ENCODE measurements at regions not wholly inside any gene's neighbourhood (a gene's known extent, or its start where the extent isn't known, plus 50 kb on each side); places are given as distances from the start of the nearest gene placed in this dataset.

DNA sequence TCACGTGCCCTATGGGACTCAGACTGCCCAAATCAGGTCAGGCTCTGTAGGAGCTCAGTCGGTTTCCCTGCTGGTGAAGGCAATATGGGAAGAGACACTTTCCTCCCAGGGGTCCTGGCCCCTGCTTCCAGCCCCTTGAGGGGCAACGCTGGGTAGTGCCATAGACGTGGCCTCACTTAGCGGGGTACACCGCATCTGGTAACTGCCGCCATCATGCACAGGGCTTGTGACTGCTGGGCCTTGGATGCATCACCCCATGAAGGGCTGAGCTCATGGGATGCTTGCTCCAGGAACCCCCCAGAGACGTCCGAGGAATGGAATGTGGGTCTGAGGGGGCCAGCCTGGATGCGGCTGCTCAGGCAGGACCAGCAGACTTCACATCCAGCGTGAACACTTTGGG lies 127.3 kb upstream of the HDAC4 start:
- H3K4me1 ChIP-seq (ENCODE audit: control insufficient read depth in 4 of 4, insufficient read depth in 4 of 4, low read length in 3 of 4): no peaks in the 10 kb centered on the region
- TF ChIP-seq TAF1 (conservative IDR thresholded peaks at IDR 0.05) (no peak), RAD21 (IDR thresholded peaks at IDR 0.05) (no peak), SP1 (IDR thresholded peaks at IDR 0.05) (no peak), EGR1 (IDR thresholded peaks at IDR 0.05; ENCODE audit: low read depth in 2 of 2) (no peak), JUND (IDR thresholded peaks at IDR 0.05) (no peak), REST (IDR thresholded peaks at IDR 0.05) (no peak), FOXA1 (IDR thresholded peaks at IDR 0.05) (no peak)
- TF ChIP-seq, protein P1, sequence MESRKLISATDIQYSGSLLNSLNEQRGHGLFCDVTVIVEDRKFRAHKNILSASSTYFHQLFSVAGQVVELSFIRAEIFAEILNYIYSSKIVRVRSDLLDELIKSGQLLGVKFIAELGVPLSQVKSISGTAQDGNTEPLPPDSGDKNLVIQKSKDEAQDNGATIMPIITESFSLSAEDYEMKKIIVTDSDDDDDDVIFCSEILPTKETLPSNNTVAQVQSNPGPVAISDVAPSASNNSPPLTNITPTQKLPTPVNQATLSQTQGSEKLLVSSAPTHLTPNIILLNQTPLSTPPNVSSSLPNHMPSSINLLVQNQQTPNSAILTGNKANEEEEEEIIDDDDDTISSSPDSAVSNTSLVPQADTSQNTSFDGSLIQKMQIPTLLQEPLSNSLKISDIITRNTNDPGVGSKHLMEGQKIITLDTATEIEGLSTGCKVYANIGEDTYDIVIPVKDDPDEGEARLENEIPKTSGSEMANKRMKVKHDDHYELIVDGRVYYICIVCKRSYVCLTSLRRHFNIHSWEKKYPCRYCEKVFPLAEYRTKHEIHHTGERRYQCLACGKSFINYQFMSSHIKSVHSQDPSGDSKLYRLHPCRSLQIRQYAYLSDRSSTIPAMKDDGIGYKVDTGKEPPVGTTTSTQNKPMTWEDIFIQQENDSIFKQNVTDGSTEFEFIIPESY (IDR thresholded peaks at IDR 0.05): no peak
- H3K9ac ChIP-seq (ENCODE audit: low read depth in 1 of 2, low read length in 2 of 2): no peak overlapping the region
- no peaks in the 10 kb centered on the region for H3K36me3 ChIP-seq (ENCODE audit: control insufficient read depth in 4 of 4, insufficient read depth in 3 of 4, low read depth in 1 of 4, low read length in 3 of 4)
- H3K9me3 ChIP-seq (ENCODE audit: control insufficient read depth in 4 of 4, low read length in 3 of 4): peaks cover 0 to 9% (median 2%) of the 10 kb centered on the region in 4 donors
- no peak overlapping the region for H3K4me3 ChIP-seq (ENCODE audit: low read depth in 1 of 3, low read length in 3 of 3)
- 88% methylated on average over 11 of the region's 11 CpGs for WGBS
- no peak overlapping the region for H3K27ac ChIP-seq (ENCODE audit: low read depth in 1 of 2, low read length in 2 of 2)
- no peaks in the 10 kb centered on the region for H3K27me3 ChIP-seq (ENCODE audit: control insufficient read depth in 4 of 4, insufficient read depth in 4 of 4, low read length in 3 of 4)
- DNase-seq (ENCODE audit: low spot score): no peak

- H3K4me3 ChIP-seq (ENCODE audit: low read depth in 1 of 3, low read length in 3 of 3): no peak overlapping the region
- no peak for DNase-seq (ENCODE audit: low spot score)
- 89% methylated on average over 25 of the region's 25 CpGs for whole genome bisulfite sequencing
- H3K4me1 ChIP-seq (ENCODE audit: control insufficient read depth in 4 of 4, insufficient read depth in 4 of 4, low read length in 3 of 4): no peaks in the 10 kb centered on the region
- no peaks in the 10 kb centered on the region for H3K36me3 ChIP-seq (ENCODE audit: control insufficient read depth in 4 of 4, insufficient read depth in 3 of 4, low read depth in 1 of 4, low read length in 3 of 4)
- H3K9ac ChIP-seq (ENCODE audit: low read depth in 1 of 2, low read length in 2 of 2): no peak overlapping the region
- H3K9me3 ChIP-seq (ENCODE audit: control insufficient read depth in 4 of 4, low read length in 3 of 4): peaks cover 0 to 9% (median 2%) of the 10 kb centered on the region in 4 donors
- H3K27me3 ChIP-seq (ENCODE audit: control insufficient read depth in 4 of 4, insufficient read depth in 4 of 4, low read length in 3 of 4): no peaks in the 10 kb centered on the region
- no peak overlapping the region for H3K27ac ChIP-seq (ENCODE audit: low read depth in 1 of 2, low read length in 2 of 2)
- TF ChIP-seq YY1 (IDR thresholded peaks at IDR 0.05): no peak
- no peak for TF ChIP-seq JUND (IDR thresholded peaks at IDR 0.05)
- no peak for TF ChIP-seq HNF4A (conservative IDR thresholded peaks at IDR 0.05)
- TF ChIP-seq REST (IDR thresholded peaks at IDR 0.05): no peak
- TF ChIP-seq, protein P2, sequence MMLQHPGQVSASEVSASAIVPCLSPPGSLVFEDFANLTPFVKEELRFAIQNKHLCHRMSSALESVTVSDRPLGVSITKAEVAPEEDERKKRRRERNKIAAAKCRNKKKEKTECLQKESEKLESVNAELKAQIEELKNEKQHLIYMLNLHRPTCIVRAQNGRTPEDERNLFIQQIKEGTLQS (IDR thresholded peaks at IDR 0.05): no peak
- no peak for TF ChIP-seq CTCF (IDR thresholded peaks at IDR 0.05; ENCODE audit: low read depth, low read length, missing input control)
- TF ChIP-seq SP1 (IDR thresholded peaks at IDR 0.05): no peak
- no peak for TF ChIP-seq NR2F2 (IDR thresholded peaks at IDR 0.05)
Observed at GRCh38 chr2:239526666-239527415, 126.0 kb upstream of the HDAC4 start.

Measured in liver (tissue), 8 donors.